Smooth muscle cell (in vitro differentiated cells): ENCODE measurements at regions not wholly inside any gene's neighbourhood (a gene's known extent, or its start where the extent isn't known, plus 50 kb on each side); places are given as distances from the start of the nearest gene placed in this dataset.

Experiments
- DNase-seq: peaks from one replicate; lab custom pipeline; 2025; ENCODE audit not compliant: unreplicated experiment; lab: John Stamatoyannopoulos, UW
- H2AFZ ChIP-seq: fragments of 200-600 bp; sonication (generic); 2 replicates; pipeline ENCODE4 v1.6.0; 2016; ENCODE audit warnings: antibody characterized with exemption, low read depth, mild to moderate bottlenecking
- H3F3A ChIP-seq: fragments of 200-600 bp; sonication (generic); 2 replicates; pipeline ENCODE4 v1.6.0; 2017; ENCODE audit warnings: antibody characterized with exemption, low read depth
- H3K27ac ChIP-seq: fragments of 200-600 bp; sonication (generic); 2 replicates; pipeline ENCODE4 v1.5.1; 2016; ENCODE audit warnings: low read depth, mild to moderate bottlenecking
- H3K27me3 ChIP-seq: fragments of 200-600 bp; sonication (generic); 2 replicates; pipeline ENCODE4 v1.6.1; 2016; ENCODE audit warnings: low read depth, mild to moderate bottlenecking
- H3K36me3 ChIP-seq: fragments of 200-600 bp; sonication (generic); 2 replicates; pipeline ENCODE4 v1.5.1; 2016; ENCODE audit warnings: low read depth
- H3K4me1 ChIP-seq: fragments of 200-600 bp; sonication (generic); 2 replicates; pipeline ENCODE4 v1.5.1; 2016; ENCODE audit warnings: low read depth
- H3K4me2 ChIP-seq: fragments of 200-600 bp; sonication (generic); 2 replicates; pipeline ENCODE4 v1.6.0; 2016; ENCODE audit warnings: mild to moderate bottlenecking
- H3K4me3 ChIP-seq: fragments of 200-600 bp; sonication (generic); 2 replicates; pipeline ENCODE4 v1.5.1; 2016; ENCODE audit warnings: mild to moderate bottlenecking
- H3K79me2 ChIP-seq: fragments of 200-600 bp; sonication (generic); 2 replicates; pipeline ENCODE4 v1.6.0; 2016; ENCODE audit warnings: low read depth, mild to moderate bottlenecking
- H3K9ac ChIP-seq: fragments of 200-600 bp; sonication (generic); 2 replicates; pipeline ENCODE4 v1.6.0; 2016; ENCODE audit warnings: low read depth
- H3K9me3 ChIP-seq: fragments of 200-600 bp; sonication (generic); replicated peaks from 2 replicates; pipeline ENCODE4 v1.5.1; 2016; ENCODE audit warnings: low read depth
- H4K20me1 ChIP-seq: fragments of 200-600 bp; sonication (generic); 2 replicates; pipeline ENCODE4 v1.6.0; 2016; ENCODE audit warnings: low read depth
- CTCF ChIP-seq: fragments of 200-600 bp; sonication (generic); IDR thresholded peaks from 2 replicates; pipeline ENCODE4 v1.5.1; 2017; ENCODE audit warnings: borderline replicate concordance, mild to moderate bottlenecking, antibody characterized with exemption; ENCODE audit not compliant: insufficient read depth, poor library complexity, severe bottlenecking
- WGBS: methylation state at CpG from one replicate; pipeline ENCODE4 v1.1.7; 2016; ENCODE audit warnings: low lambda C conversion rate; 5-methylcytosine and 5-hydroxymethylcytosine counted together

DNA sequence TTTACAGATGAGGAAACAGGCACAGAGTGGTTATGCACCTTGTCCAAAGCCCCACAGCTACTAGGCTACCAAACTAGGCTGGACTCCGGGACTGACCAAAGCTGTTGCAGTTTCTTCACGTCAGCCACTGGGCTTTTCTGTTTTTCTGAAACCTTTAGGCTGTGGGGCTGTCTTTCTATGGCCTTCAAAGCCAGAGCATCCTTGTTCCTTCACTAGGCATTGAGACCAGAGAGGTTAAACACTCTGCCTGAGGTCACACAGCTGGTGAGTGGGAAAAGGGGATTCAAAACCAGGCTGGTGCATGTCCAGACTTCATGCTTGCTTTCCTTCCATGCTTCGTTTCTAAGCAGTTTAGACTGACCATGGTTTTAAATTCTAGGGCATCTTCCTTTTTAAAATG, 97.5 kb upstream of the KCNG1 start:
- no peak for TF ChIP-seq CTCF
- H3F3A ChIP-seq, result peaks cover 9% of the 10 kb centered on the region
- H3K9ac ChIP-seq, result no peak overlapping the region
- no peak overlapping the region for H3K4me2 ChIP-seq
- no peaks in the 10 kb centered on the region for H4K20me1 ChIP-seq
- no peak overlapping the region for H3K27ac ChIP-seq
- H3K4me1 ChIP-seq, result peaks cover 9% of the 10 kb centered on the region
- no peak overlapping the region for H2AFZ ChIP-seq
- H3K9me3 ChIP-seq, result no peaks in the 10 kb centered on the region
- H3K27me3 ChIP-seq, result no peaks in the 10 kb centered on the region
- 94% methylated on average over 3 of the region's 3 CpGs for WGBS
- no peaks in the 10 kb centered on the region for H3K36me3 ChIP-seq
- H3K4me3 ChIP-seq, result no peak overlapping the region
- DNase-seq, result no peak
- no peaks in the 10 kb centered on the region for H3K79me2 ChIP-seq

DNA sequence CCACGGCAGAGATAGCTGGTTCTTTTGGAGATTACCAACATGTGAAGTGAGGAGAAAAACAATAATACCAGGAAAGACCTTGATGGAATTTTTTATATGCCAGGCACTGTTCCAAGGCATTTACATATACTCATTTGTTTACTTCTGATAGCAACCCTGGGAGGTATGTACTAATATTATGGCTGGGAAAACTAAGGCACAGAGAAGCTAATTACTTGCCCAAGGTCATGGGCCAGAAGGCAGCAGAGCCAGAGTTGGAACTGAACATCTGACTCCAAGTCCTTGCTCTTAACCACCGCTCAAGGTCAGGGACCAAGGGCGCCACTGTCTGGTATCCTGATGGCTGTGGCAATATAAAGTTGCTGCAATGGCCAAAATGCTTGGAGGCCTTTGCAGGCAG, 97.0 kb upstream of the KCNG1 start:
- Histone ChIP-seq H3K4me1 (peaks cover 9% of the 10 kb centered on the region), H3K27me3 (no peaks in the 10 kb centered on the region), H3K4me2 (no peak overlapping the region), H3K4me3 (no peak overlapping the region), H3K9me3 (no peaks in the 10 kb centered on the region), H3K27ac (no peak overlapping the region), H4K20me1 (no peaks in the 10 kb centered on the region), H3K9ac (no peak overlapping the region), H3K36me3 (no peaks in the 10 kb centered on the region), H2AFZ (no peak overlapping the region), H3K79me2 (no peaks in the 10 kb centered on the region), H3F3A (peaks cover 9% of the 10 kb centered on the region)
- 91% methylated on average over 3 of the region's 3 CpGs for WGBS
- no peak for DNase-seq
- no peak for TF ChIP-seq CTCF

DNA sequence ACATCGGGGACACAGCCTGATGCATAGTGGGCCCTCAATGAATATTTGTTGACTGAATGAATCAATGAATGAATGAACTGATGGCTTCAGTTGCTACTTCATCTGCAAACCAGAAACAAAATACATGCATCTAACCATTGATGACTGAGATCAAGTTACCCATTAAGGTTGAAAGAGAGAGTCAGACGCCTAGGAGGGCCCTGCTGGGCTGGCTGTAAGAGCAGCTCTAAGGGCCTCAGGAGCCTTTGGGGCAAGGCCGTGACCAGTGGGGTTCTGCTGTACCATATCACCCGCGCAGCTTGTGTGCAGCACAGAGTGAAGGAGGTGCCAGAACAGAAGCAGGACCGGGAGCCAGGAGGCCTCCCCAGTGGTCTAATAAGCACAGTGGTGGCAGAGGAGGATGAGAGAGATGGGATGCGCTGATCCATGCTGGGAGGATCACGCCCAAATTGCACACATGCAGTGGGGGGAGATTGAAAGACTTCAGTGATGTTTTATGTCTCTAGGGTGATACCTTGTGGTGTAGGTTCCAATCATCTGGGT, 96.1 kb upstream of the KCNG1 start:
- WGBS, result 91% methylated on average over 8 of the region's 8 CpGs

More for the DNA sequence above, 96.1 kb upstream of the KCNG1 start:
- DNase-seq, result no peak
- H3K36me3 ChIP-seq, result no peaks in the 10 kb centered on the region
- no peak overlapping the region for H2AFZ ChIP-seq
- H3K27me3 ChIP-seq, result no peaks in the 10 kb centered on the region
- TF ChIP-seq CTCF, result no peak
- peaks cover 9% of the 10 kb centered on the region for H3K4me1 ChIP-seq
- H3K4me3 ChIP-seq, result no peak overlapping the region
- no peak overlapping the region for H3K9ac ChIP-seq
- no peak overlapping the region for H3K4me2 ChIP-seq
- H3F3A ChIP-seq, result peaks cover 9% of the 10 kb centered on the region
- H4K20me1 ChIP-seq, result no peaks in the 10 kb centered on the region
- no peaks in the 10 kb centered on the region for H3K9me3 ChIP-seq
- no peaks in the 10 kb centered on the region for H3K79me2 ChIP-seq
- no peak overlapping the region for H3K27ac ChIP-seq
